Esophagus (tissue), 2 donors: ENCODE measurements at regions not wholly inside any gene's neighbourhood (a gene's known extent, or its start where the extent isn't known, plus 50 kb on each side); places are given as distances from the start of the nearest gene placed in this dataset.

Source experiments
- H3K27ac ChIP-seq, 2 donors: one replicate each; pipeline ENCODE4 v1.5.1; 2013; ENCODE audit warnings: low read depth in 2 of 2, mild to moderate bottlenecking in 2 of 2, inconsistent platforms in 1 of 2, low read length in 1 of 2, moderate library complexity in 1 of 2
- H3K27me3 ChIP-seq, 2 donors: one replicate each; pipeline ENCODE4 v1.6.1; 2013; ENCODE audit warnings: low read length in 2 of 2, control low read depth in 1 of 2, mild to moderate bottlenecking in 1 of 2; ENCODE audit not compliant: insufficient read depth in 2 of 2, control insufficient read depth in 1 of 2
- H3K36me3 ChIP-seq, 2 donors: one replicate each; pipeline ENCODE4 v1.6.1; 2013; ENCODE audit warnings: low read length in 1 of 2; ENCODE audit not compliant: control insufficient read depth in 2 of 2, insufficient read depth in 2 of 2
- H3K4me1 ChIP-seq, 2 donors: one replicate each; pipeline ENCODE4 v1.6.1; 2013; ENCODE audit warnings: low read length in 1 of 2; ENCODE audit not compliant: control insufficient read depth in 2 of 2, insufficient read depth in 2 of 2
- H3K4me3 ChIP-seq, 2 donors: one replicate each; pipeline ENCODE4 v1.5.1; 2013; ENCODE audit warnings: low read length in 2 of 2, mild to moderate bottlenecking in 2 of 2, low read depth in 1 of 2, moderate library complexity in 1 of 2
- H3K9me3 ChIP-seq, 2 donors: one replicate each; pipeline ENCODE4 v1.6.1; 2013; ENCODE audit warnings: mild to moderate bottlenecking in 2 of 2, low read depth in 1 of 2, low read length in 1 of 2, moderate library complexity in 1 of 2; ENCODE audit not compliant: control insufficient read depth in 2 of 2, insufficient read depth in 1 of 2
- WGBS, 2 donors: extraction: QIAGEN DNeasy Blood & Tissue Kit; methylation state at CpG; one replicate each; pipeline ENCODE4 v1.1.7; 2013; 5-methylcytosine and 5-hydroxymethylcytosine counted together
- donor health status: healthy with polysubstance abuse.
- donor health status: Bipolar disorder and iron deficiency.

- Histone ChIP-seq H3K36me3 (no peaks in the 10 kb centered on the region), H3K4me3 (no peak overlapping the region), H3K27me3 (no peaks in the 10 kb centered on the region), H3K4me1 (no peaks in the 10 kb centered on the region), H3K9me3 (no peaks in the 10 kb centered on the region), H3K27ac (no peak overlapping the region)
Measured at GRCh38 chr15:36235173-36235572, 344.3 kb upstream of the CDIN1 start.

DNA sequence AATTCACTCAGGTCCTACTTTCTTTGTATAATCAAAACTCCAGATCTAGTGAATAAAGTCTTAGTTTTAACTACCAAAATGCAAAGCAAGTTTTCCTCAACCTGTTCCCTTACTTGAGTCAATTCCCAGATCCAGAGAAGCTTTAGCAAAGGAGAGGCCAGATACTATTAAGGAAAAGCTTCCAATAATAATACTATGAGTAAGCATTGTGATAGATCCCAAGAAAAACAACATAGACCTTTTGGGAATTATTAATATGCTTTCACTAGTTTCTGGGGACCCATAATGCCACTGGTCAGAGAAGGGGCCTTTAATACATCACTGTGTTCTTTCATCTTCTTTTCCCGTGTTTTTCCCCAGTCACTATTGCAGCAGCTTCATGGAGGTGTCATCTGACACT is 339.9 kb upstream of the CDIN1 start:
- H3K36me3 ChIP-seq = no peaks in the 10 kb centered on the region
- H3K4me3 ChIP-seq = no peak overlapping the region
- no peaks in the 10 kb centered on the region for H3K9me3 ChIP-seq
- no peaks in the 10 kb centered on the region for H3K4me1 ChIP-seq
- H3K27me3 ChIP-seq = no peaks in the 10 kb centered on the region
- no peak overlapping the region for H3K27ac ChIP-seq
- 78 to 82% methylated on average over 1 of the region's 1 CpG for WGBS, 2 donors

DNA sequence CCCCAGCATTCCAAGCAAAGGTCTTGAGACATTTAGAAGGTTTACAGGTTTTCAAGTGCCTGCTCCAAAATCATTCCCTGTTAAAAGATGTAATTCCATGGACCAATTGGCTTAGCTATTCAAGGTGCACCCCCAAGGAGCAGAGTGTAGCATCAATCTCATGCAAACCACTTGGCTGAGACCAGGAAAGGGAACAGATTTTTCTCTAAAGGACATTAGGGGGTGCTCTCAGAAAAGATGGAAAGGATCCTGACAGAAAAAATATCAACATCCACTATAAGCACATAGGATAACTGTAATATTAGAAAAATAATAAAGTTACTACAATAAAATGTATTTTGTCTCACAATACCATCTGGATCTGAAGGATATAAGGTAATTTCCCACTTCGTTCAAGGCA is 328.0 kb upstream of the CDIN1 start:
- H3K27me3 ChIP-seq = no peaks in the 10 kb centered on the region
- no peaks in the 10 kb centered on the region for H3K36me3 ChIP-seq
- no peaks in the 10 kb centered on the region for H3K9me3 ChIP-seq
- no peak overlapping the region for H3K27ac ChIP-seq
- H3K4me3 ChIP-seq = no peak overlapping the region
- 78% methylated on average over 1 of the region's 1 CpG for WGBS, 2 donors
- no peaks in the 10 kb centered on the region for H3K4me1 ChIP-seq

DNA sequence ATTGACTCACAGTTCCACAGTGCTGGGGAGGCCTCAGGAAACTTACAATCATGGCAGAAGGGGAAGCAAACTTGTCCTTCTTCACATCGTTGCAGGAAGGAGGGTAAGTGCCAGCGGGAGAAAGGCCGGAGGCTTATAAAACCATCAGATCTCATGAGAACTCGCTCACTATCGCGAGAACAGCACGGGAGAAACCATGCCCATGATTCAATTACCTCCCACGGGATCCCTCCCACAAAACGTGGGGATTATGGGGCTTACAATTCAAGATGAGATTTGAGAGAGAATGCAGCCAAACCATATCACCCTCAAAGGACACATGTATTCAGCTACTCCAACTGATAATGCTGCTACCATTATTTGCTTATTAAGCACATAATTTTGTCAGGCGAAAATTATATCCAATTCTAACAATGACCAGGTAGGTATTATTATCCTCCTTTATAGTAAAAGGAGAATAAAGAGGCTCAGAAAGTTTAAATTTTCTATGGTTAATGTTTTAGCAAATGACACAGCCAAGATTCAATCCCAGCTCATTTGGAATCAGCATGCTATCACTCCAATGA is 327.2 kb upstream of the CDIN1 start:
- H3K36me3 ChIP-seq = no peaks in the 10 kb centered on the region
- H3K9me3 ChIP-seq = no peaks in the 10 kb centered on the region
- H3K4me3 ChIP-seq = no peak overlapping the region
- 88 to 90% methylated on average over 10 of the region's 10 CpGs for WGBS, 2 donors
- H3K27ac ChIP-seq = no peak overlapping the region
- no peaks in the 10 kb centered on the region for H3K4me1 ChIP-seq
- no peaks in the 10 kb centered on the region for H3K27me3 ChIP-seq

- H3K4me1 ChIP-seq = no peaks in the 10 kb centered on the region
- no peaks in the 10 kb centered on the region for H3K9me3 ChIP-seq
- no peaks in the 10 kb centered on the region for H3K27me3 ChIP-seq
- no peaks in the 10 kb centered on the region for H3K36me3 ChIP-seq
- no peak overlapping the region for H3K27ac ChIP-seq
- H3K4me3 ChIP-seq = no peak overlapping the region
Measured at GRCh38 chr15:36254426-36254825, 325.0 kb upstream of the CDIN1 start.

GRCh38 chr15:36256404-36256807 is 323.0 kb upstream of the CDIN1 start:
- H3K27ac ChIP-seq = no peak overlapping the region
- no peak overlapping the region for H3K4me3 ChIP-seq
- no peaks in the 10 kb centered on the region for H3K27me3 ChIP-seq
- H3K9me3 ChIP-seq = no peaks in the 10 kb centered on the region
- no peaks in the 10 kb centered on the region for H3K4me1 ChIP-seq
- WGBS, 2 donors = 85 to 86% methylated on average over 1 of the region's 1 CpG
- no peaks in the 10 kb centered on the region for H3K36me3 ChIP-seq

GRCh38 chr15:36263666-36264065 is 315.8 kb upstream of the CDIN1 start:
- H3K9me3 ChIP-seq = no peaks in the 10 kb centered on the region
- no peaks in the 10 kb centered on the region for H3K4me1 ChIP-seq
- H3K36me3 ChIP-seq = no peaks in the 10 kb centered on the region
- no peak overlapping the region for H3K27ac ChIP-seq
- 72 to 78% methylated on average over 2 of the region's 2 CpGs for WGBS, 2 donors
- no peak overlapping the region for H3K4me3 ChIP-seq
- H3K27me3 ChIP-seq = no peaks in the 10 kb centered on the region

- H3K27me3 ChIP-seq = no peaks in the 10 kb centered on the region
Measured at GRCh38 chr15:36265422-36265821, 314.0 kb upstream of the CDIN1 start.

DNA sequence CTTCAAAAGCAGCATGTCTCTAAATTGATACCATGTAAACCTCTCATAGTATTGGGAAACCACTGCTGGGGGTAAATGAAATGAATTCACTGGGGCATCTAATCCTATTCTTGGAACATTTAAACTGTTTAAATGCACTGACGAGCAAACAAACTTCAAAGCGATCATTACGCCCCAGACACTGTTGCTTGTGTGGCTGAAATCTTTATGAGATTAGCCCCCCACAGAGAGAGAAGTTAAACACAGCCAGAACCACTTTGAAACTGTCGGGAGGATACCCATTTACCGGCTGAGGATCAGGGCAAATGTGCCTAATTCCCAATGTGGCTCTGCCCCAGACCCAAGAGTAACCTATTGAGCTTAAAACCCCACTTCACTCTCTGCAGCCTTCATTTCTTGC is 308.4 kb upstream of the CDIN1 start:
- no peaks in the 10 kb centered on the region for H3K36me3 ChIP-seq
- H3K27ac ChIP-seq = no peak overlapping the region
- no peak overlapping the region for H3K4me3 ChIP-seq
- no peaks in the 10 kb centered on the region for H3K9me3 ChIP-seq
- H3K4me1 ChIP-seq = no peaks in the 10 kb centered on the region
- H3K27me3 ChIP-seq = no peaks in the 10 kb centered on the region
- 73 to 84% methylated on average over 5 of the region's 5 CpGs for WGBS, 2 donors

More at GRCh38 chr15:36265422-36265821, 314.0 kb upstream of the CDIN1 start:
- WGBS, 2 donors = 85 to 96% methylated on average over 1 of the region's 1 CpG
- Histone ChIP-seq H3K9me3 (no peaks in the 10 kb centered on the region), H3K36me3 (no peaks in the 10 kb centered on the region), H3K27ac (no peak overlapping the region), H3K4me3 (no peak overlapping the region), H3K4me1 (no peaks in the 10 kb centered on the region)

GRCh38 chr15:36275656-36276055 is 303.8 kb upstream of the CDIN1 start:
- no peaks in the 10 kb centered on the region for H3K4me1 ChIP-seq
- no peaks in the 10 kb centered on the region for H3K36me3 ChIP-seq
- H3K4me3 ChIP-seq = no peak overlapping the region
- 63 to 77% methylated on average over 2 of the region's 2 CpGs for WGBS, 2 donors
- H3K27ac ChIP-seq = no peak overlapping the region
- H3K9me3 ChIP-seq = peaks cover 5% of the 10 kb centered on the region in 2 donors
- H3K27me3 ChIP-seq = no peaks in the 10 kb centered on the region
